ENCODE measurements at regions not wholly inside any gene's neighbourhood (a gene's known extent, or its start where the extent isn't known, plus 50 kb on each side); places are given as distances from the start of the nearest gene placed in this dataset.

GRCh38 chr4:42235304-42236021 lies 83.0 kb upstream of the BEND4 start:
- no peak for DNase-seq (ENCODE audit: low spot score)
- WGBS (ENCODE audit: low lambda C conversion rate, missing lambda C conversion rate), result 96% methylated on average over 7 of the region's 7 CpGs
- Histone ChIP-seq H3K27ac (no peak overlapping the region), H3K9me3 (ENCODE audit: low read depth) (no peaks in the 10 kb centered on the region), H3K79me2 (no peaks in the 10 kb centered on the region), H2AFZ (no peak overlapping the region), H3K4me3 (no peak overlapping the region), H3K27me3 (no peaks in the 10 kb centered on the region), H4K20me1 (ENCODE audit: insufficient read depth, poor library complexity, severe bottlenecking) (no peaks in the 10 kb centered on the region), H3K4me2 (no peak overlapping the region), H3K4me1 (ENCODE audit: insufficient read depth) (no peaks in the 10 kb centered on the region), H3K36me3 (replicated peaks; ENCODE audit: insufficient read depth, low read depth) (no peaks in the 10 kb centered on the region), H3K9me2 (replicated peaks; ENCODE audit: insufficient read depth) (no peaks in the 10 kb centered on the region)
- TF ChIP-seq EZH2phosphoT487 (IDR thresholded peaks at IDR 0.05; ENCODE audit: low read depth, severe bottlenecking, unreplicated experiment) (no peak), EZH2 (IDR thresholded peaks at IDR 0.05; ENCODE audit: borderline replicate concordance) (no peak), CTCF (IDR thresholded peaks at IDR 0.05; ENCODE audit: poor library complexity) (no peak)

GRCh38 chr4:42237010-42237409 lies 84.6 kb upstream of the BEND4 start:
- Histone ChIP-seq H3K4me3 (no peak overlapping the region), H3K4me2 (no peak overlapping the region), H3K27ac (no peak overlapping the region), H2AFZ (no peak overlapping the region), H3K9me2 (replicated peaks; ENCODE audit: insufficient read depth) (no peaks in the 10 kb centered on the region), H3K9me3 (ENCODE audit: low read depth) (no peaks in the 10 kb centered on the region), H4K20me1 (ENCODE audit: insufficient read depth, poor library complexity, severe bottlenecking) (no peaks in the 10 kb centered on the region), H3K36me3 (replicated peaks; ENCODE audit: insufficient read depth, low read depth) (no peaks in the 10 kb centered on the region), H3K4me1 (ENCODE audit: insufficient read depth) (no peaks in the 10 kb centered on the region), H3K79me2 (no peaks in the 10 kb centered on the region), H3K27me3 (no peaks in the 10 kb centered on the region)
- WGBS (ENCODE audit: low lambda C conversion rate, missing lambda C conversion rate), result 93% methylated on average over 5 of the region's 5 CpGs
- DNase-seq (ENCODE audit: low spot score), result no peak
- TF ChIP-seq EZH2phosphoT487 (IDR thresholded peaks at IDR 0.05; ENCODE audit: low read depth, severe bottlenecking, unreplicated experiment) (no peak), EZH2 (IDR thresholded peaks at IDR 0.05; ENCODE audit: borderline replicate concordance) (no peak), CTCF (IDR thresholded peaks at IDR 0.05; ENCODE audit: poor library complexity) (no peak)

DNA sequence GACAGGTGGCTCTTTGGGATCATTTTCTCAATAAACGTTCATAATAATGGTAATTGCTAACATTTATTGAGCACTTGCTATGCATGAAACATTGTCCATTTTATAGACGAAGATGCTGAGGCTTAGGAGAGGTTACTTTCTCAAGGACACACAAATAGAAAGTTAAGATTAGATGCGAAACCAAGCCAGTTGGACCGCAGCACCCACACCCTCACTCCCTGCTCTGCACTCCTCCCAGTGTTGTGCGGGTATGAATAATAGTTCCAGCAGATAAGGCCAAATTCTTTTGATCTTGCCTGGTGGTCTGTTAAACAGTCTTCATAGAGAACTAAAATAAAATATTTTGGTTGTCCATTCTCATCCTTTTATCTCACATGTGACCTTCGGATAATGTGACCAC lies 85.0 kb upstream of the BEND4 start:
- Histone ChIP-seq H3K27ac (no peak overlapping the region), H3K9me2 (replicated peaks; ENCODE audit: insufficient read depth) (no peaks in the 10 kb centered on the region), H4K20me1 (ENCODE audit: insufficient read depth, poor library complexity, severe bottlenecking) (no peaks in the 10 kb centered on the region), H3K4me2 (no peak overlapping the region), H3K36me3 (replicated peaks; ENCODE audit: insufficient read depth, low read depth) (no peaks in the 10 kb centered on the region), H3K4me1 (ENCODE audit: insufficient read depth) (no peaks in the 10 kb centered on the region), H3K27me3 (no peaks in the 10 kb centered on the region), H3K79me2 (no peaks in the 10 kb centered on the region), H3K4me3 (no peak overlapping the region), H3K9me3 (ENCODE audit: low read depth) (no peaks in the 10 kb centered on the region), H2AFZ (no peak overlapping the region)
- WGBS (ENCODE audit: low lambda C conversion rate, missing lambda C conversion rate), result 69% methylated on average over 6 of the region's 6 CpGs
- no peak for DNase-seq (ENCODE audit: low spot score)
- no peak for TF ChIP-seq EZH2phosphoT487 (IDR thresholded peaks at IDR 0.05; ENCODE audit: low read depth, severe bottlenecking, unreplicated experiment)
- TF ChIP-seq CTCF (IDR thresholded peaks at IDR 0.05; ENCODE audit: poor library complexity), result no peak
- no peak for TF ChIP-seq EZH2 (IDR thresholded peaks at IDR 0.05; ENCODE audit: borderline replicate concordance)
